ENCODE measurements at regions not wholly inside any gene's neighbourhood (a gene's known extent, or its start where the extent isn't known, plus 50 kb on each side); places are given as distances from the start of the nearest gene placed in this dataset.

DNA sequence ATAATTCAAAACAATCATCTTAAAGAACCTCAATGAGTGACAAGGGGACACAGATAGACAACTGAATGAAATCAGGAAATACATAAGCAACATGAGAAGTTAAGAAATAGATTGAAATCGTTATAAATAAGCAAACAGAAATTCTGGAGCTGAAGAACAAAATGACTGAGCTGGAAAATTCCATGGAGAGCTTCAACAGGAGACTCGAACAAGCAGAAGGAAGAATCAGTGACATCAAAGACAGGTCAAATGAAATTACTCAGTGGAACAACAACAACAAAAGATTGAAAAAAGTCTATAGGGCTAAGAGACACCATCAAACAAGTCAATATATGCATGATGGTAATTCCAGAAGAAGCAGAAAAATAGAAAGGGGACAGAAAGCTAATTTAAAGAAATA is 89.5 kb upstream of the ALKAL2 start:
- Histone ChIP-seq H3K4me1 (no peaks in the 10 kb centered on the region), H3K27me3 (no peaks in the 10 kb centered on the region), H3K27ac (no peak overlapping the region), H3K36me3 (no peaks in the 10 kb centered on the region), H3K9me3 (no peaks in the 10 kb centered on the region), H3K4me3 (no peak overlapping the region)
- ATAC-seq (no peak), DNase-seq (no peak)
- no peak for TF ChIP-seq POLR2A (IDR thresholded peaks at IDR 0.05)
- TF ChIP-seq, protein P1, sequence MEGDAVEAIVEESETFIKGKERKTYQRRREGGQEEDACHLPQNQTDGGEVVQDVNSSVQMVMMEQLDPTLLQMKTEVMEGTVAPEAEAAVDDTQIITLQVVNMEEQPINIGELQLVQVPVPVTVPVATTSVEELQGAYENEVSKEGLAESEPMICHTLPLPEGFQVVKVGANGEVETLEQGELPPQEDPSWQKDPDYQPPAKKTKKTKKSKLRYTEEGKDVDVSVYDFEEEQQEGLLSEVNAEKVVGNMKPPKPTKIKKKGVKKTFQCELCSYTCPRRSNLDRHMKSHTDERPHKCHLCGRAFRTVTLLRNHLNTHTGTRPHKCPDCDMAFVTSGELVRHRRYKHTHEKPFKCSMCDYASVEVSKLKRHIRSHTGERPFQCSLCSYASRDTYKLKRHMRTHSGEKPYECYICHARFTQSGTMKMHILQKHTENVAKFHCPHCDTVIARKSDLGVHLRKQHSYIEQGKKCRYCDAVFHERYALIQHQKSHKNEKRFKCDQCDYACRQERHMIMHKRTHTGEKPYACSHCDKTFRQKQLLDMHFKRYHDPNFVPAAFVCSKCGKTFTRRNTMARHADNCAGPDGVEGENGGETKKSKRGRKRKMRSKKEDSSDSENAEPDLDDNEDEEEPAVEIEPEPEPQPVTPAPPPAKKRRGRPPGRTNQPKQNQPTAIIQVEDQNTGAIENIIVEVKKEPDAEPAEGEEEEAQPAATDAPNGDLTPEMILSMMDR (IDR thresholded peaks at IDR 0.05 in 4 of 5, conservative IDR thresholded peaks at IDR 0.05 in 1 of 5), result no peak
- intact Hi-C loops (cut with DNase I; ENCODE audit: low total_unique reads), result no loop called here
- in situ Hi-C loops (cut with MboI; ENCODE audit: low sequenced_read_pairs in 4 of 4), result no loop called here

DNA sequence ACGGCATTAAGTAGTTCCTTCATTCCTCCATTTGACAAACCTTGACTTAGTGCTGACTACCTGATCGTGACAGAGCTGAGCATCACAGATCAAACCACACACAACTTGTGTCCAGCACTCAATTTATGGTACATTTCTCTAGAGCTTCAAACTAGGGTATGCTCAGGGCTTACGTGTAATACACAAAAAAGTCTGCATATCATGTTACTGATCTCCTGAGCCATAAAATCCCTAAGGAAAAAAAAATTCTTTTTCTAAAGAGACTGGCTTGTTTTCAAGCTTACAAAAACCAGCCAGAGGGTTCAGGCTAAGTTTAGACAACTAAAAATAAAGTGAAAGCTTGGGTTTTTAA is 88.0 kb upstream of the ALKAL2 start:
- no peak for DNase-seq
- no peak for TF ChIP-seq POLR2A (IDR thresholded peaks at IDR 0.05)
- Histone ChIP-seq H3K27ac (no peak overlapping the region), H3K36me3 (no peaks in the 10 kb centered on the region), H3K4me1 (no peaks in the 10 kb centered on the region), H3K27me3 (no peaks in the 10 kb centered on the region), H3K9me3 (no peaks in the 10 kb centered on the region), H3K4me3 (no peak overlapping the region)
- in situ Hi-C loops (cut with MboI; ENCODE audit: low sequenced_read_pairs in 4 of 4) (no loop called here), intact Hi-C loops (cut with DNase I; ENCODE audit: low total_unique reads) (no loop called here)
- ATAC-seq, result no peak

DNA sequence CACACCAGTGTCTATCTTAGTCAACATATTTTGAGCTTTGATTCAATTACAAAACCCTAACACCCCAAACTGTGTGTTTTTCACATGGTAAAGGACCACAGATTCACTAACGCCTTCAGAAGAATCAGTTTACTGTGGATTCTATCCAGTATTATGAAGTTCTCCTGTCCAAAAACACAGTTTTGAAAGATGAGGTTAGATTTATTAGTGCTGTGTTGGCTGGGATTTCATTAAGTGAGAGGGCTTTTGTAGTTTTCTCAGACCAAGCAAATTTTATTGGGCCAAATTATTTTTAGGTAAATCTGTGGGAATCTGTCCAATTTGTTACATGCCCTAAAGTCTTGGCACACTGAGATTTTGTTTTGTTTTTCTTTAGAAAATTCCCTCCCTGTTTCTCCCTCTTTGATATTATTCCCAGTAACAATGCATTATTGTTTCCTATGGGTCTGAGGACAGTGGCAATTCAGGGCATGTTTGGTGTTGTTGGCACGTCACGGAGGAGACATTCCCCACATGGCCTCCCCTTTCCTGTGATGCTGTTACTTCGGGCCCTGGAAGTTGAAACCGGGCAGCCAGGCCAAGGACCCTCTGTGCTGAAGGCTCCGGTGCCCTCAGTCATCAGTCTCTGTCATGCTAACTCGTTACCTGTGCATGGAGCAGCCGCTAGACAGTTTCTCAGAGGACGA is 87.5 kb upstream of the ALKAL2 start:
- intact Hi-C loops (cut with DNase I; ENCODE audit: low total_unique reads) (no loop called here), in situ Hi-C loops (cut with MboI; ENCODE audit: low sequenced_read_pairs in 4 of 4) (no loop called here)
- TF ChIP-seq POLR2A (IDR thresholded peaks at IDR 0.05), result no peak
- TF ChIP-seq, protein P1 (IDR thresholded peaks at IDR 0.05 in 4 of 5, conservative IDR thresholded peaks at IDR 0.05 in 1 of 5), result no peak
- no peaks in the 10 kb centered on the region for H3K36me3 ChIP-seq
- H3K27me3 ChIP-seq, result no peaks in the 10 kb centered on the region
- no peak overlapping the region for H3K27ac ChIP-seq
- no peak overlapping the region for H3K4me3 ChIP-seq
- H3K9me3 ChIP-seq, result no peaks in the 10 kb centered on the region
- DNase-seq (no peak), ATAC-seq (no peak)
- no peaks in the 10 kb centered on the region for H3K4me1 ChIP-seq

DNA sequence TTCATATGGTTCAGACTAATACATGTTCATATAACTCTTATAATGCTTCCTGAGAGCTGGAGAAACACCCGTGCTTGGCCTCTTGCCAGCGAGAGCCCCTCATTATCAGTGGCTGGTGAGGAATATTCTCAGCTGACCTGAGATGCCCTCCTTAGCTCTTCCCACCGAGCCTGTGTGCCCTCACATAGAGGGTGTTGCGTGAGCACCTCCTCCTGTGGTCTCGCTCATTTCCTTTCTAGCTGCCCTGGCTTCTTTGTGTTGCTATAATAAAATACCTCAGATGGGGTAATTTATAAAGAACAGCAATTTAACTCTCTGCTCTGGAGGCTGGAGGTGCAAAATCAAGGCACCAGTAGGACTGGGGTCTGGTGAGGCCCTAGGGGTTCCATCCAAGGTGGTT is 80.5 kb upstream of the ALKAL2 start:
- no peak for DNase-seq
- no peak for TF ChIP-seq POLR2A (IDR thresholded peaks at IDR 0.05)
- TF ChIP-seq, protein P1 (IDR thresholded peaks at IDR 0.05 in 4 of 5, conservative IDR thresholded peaks at IDR 0.05 in 1 of 5), result no peak
- Histone ChIP-seq H3K27ac (no peak overlapping the region), H3K9me3 (no peaks in the 10 kb centered on the region), H3K27me3 (no peaks in the 10 kb centered on the region), H3K36me3 (no peaks in the 10 kb centered on the region), H3K4me3 (no peak overlapping the region), H3K4me1 (no peaks in the 10 kb centered on the region)
- intact Hi-C loops (cut with DNase I; ENCODE audit: low total_unique reads) (no loop called here), in situ Hi-C loops (cut with MboI; ENCODE audit: low sequenced_read_pairs in 4 of 4) (no loop called here)
- ATAC-seq, result no peak

DNA sequence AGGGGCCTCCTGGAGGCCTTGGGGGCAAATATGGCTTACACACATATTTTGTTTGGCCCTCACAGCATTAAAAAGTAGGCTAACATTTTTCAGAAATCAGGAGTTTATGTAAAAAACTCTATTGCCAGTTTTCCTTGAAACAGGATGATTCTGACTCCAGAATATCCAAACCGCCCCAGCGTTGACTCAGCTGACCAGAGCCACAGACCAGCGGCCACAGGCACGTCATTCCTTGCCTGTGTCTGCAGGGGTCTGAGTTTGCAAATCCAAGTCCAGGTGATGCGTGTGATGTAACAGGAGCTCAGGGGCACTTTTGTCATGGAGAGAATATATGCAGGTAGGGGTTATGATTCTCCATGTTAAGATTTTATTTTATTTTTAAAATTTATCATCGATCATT is 79.4 kb upstream of the ALKAL2 start:
- H3K36me3 ChIP-seq, result no peaks in the 10 kb centered on the region
- in situ Hi-C loops (cut with MboI; ENCODE audit: low sequenced_read_pairs in 4 of 4) (no loop called here), intact Hi-C loops (cut with DNase I; ENCODE audit: low total_unique reads) (no loop called here)
- no peaks in the 10 kb centered on the region for H3K4me1 ChIP-seq
- no peak overlapping the region for H3K27ac ChIP-seq
- no peak for DNase-seq
- no peaks in the 10 kb centered on the region for H3K9me3 ChIP-seq
- H3K4me3 ChIP-seq, result no peak overlapping the region
- TF ChIP-seq, protein P1 (IDR thresholded peaks at IDR 0.05 in 4 of 5, conservative IDR thresholded peaks at IDR 0.05 in 1 of 5), result no peak
- TF ChIP-seq POLR2A (IDR thresholded peaks at IDR 0.05), result no peak
- no peak for ATAC-seq
- H3K27me3 ChIP-seq, result no peaks in the 10 kb centered on the region

Data from gastrocnemius medialis (tissue), 4 donors.